Tibial nerve (tissue), 3 donors: ENCODE measurements at regions not wholly inside any gene's neighbourhood (a gene's known extent, or its start where the extent isn't known, plus 50 kb on each side); places are given as distances from the start of the nearest gene placed in this dataset.

Source experiments
- CTCF ChIP-seq, 5 experiments: fragments of 200-600 bp in 3 of 5; fragments of 450-650 bp in 2 of 5; sonication (generic) in 3 of 5; IDR thresholded peaks; one replicate each; pipeline ENCODE4 v1.5.1; 2016 to 2019; ENCODE audit warnings: antibody characterized with exemption in 5 of 5, mild to moderate bottlenecking in 3 of 5, moderate library complexity in 2 of 5
- POLR2A ChIP-seq, 2 donors: fragments of 450-650 bp; IDR thresholded peaks; one replicate each; pipeline ENCODE4 v1.6.1; 2017; ENCODE audit warnings: antibody characterized with exemption in 2 of 2, mild to moderate bottlenecking in 2 of 2, moderate library complexity in 2 of 2

- TF ChIP-seq CTCF (IDR thresholded peaks at IDR 0.05) (no peak), POLR2A (IDR thresholded peaks at IDR 0.05) (no peak)
Measured at GRCh38 chr2:150375333-150375732, 112.1 kb downstream of the RND3 start.
